HUES64 (cell line): ENCODE measurements at regions not wholly inside any gene's neighbourhood (a gene's known extent, or its start where the extent isn't known, plus 50 kb on each side); places are given as distances from the start of the nearest gene placed in this dataset.

Source experiments
- H3K27ac ChIP-seq: 2 replicates; pipeline ENCODE4 v1.7.0; 2013; ENCODE audit warnings: low read depth, low read length, inconsistent platforms
- H3K27me3 ChIP-seq: 2 replicates; pipeline ENCODE4 v1.6.1; 2013; ENCODE audit warnings: mild to moderate bottlenecking, low read length; ENCODE audit not compliant: insufficient read depth
- H3K36me3 ChIP-seq: 2 replicates; pipeline ENCODE4 v1.6.1; 2013; ENCODE audit warnings: mild to moderate bottlenecking, low read length; ENCODE audit not compliant: insufficient read depth
- H3K4me1 ChIP-seq: 2 replicates; pipeline ENCODE4 v1.6.1; 2013; ENCODE audit warnings: mild to moderate bottlenecking, low read length, moderate library complexity; ENCODE audit not compliant: insufficient read depth
- H3K4me3 ChIP-seq: 2 replicates; pipeline ENCODE4 v1.5.1; 2013; ENCODE audit warnings: mild to moderate bottlenecking, low read length, moderate library complexity
- H3K9ac ChIP-seq: 2 replicates; pipeline ENCODE4 v1.6.1; 2013; ENCODE audit warnings: mild to moderate bottlenecking, low read depth, low read length
- H3K9me3 ChIP-seq: 2 replicates; pipeline ENCODE4 v1.6.1; 2013; ENCODE audit warnings: low read depth, low read length; ENCODE audit not compliant: insufficient read depth
- WGBS: fragments of 150-250, 120-280 bp; methylation state at CpG from one replicate; pipeline ENCODE4 v1.1.7; 2013; ENCODE audit warnings: missing lambda C conversion rate; 5-methylcytosine and 5-hydroxymethylcytosine counted together

DNA sequence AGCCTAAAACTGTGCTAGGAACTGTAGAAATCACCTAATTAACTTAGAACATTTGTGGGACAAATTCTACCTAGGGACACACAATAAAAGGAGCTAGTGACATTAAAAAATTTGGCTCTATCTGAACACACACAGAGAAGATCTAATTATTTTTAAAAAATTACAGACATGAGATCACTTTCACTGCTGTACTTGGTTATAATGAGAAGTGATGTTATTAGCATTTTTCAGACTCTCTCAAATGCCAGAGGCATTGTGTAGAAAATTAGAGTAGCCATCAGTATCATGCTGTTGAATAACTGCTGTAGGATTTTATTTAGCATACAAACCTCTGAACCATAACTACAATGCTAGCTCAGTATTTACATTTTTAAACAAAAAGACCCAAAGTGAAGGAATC, 109.1 kb upstream of the ANK2 start:
- no peak overlapping the region for H3K4me3 ChIP-seq
- H3K9ac ChIP-seq: no peak overlapping the region
- H3K4me1 ChIP-seq: peaks cover 5% of the 10 kb centered on the region; the same call in 1 of the 2 replicates
- H3K9me3 ChIP-seq: peaks cover 5% of the 10 kb centered on the region
- H3K36me3 ChIP-seq: peaks cover 5% of the 10 kb centered on the region; the same call in 1 of the 2 replicates
- H3K27ac ChIP-seq: no peak overlapping the region
- H3K27me3 ChIP-seq: no peaks in the 10 kb centered on the region

DNA sequence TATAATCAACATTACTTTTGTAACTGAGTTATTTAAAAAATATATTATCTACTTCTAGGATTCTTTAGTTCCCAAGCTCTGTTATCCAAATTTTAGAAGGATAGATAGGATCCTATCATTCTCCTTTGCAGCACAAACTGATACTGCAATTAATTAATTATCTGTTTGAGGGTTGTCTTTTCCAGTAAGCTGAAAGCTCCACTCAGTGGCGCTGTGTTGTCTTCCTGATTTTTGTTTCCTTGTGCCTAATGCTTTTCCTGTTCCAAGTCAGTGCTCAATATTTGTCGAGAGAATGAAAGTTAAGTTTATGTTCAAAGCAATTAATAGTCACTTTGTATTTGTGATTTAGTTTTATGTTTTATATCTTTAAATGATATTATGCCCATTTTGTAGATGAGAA, 107.4 kb upstream of the ANK2 start:
- Histone ChIP-seq H3K36me3 (no peaks in the 10 kb centered on the region), H3K27me3 (no peaks in the 10 kb centered on the region), H3K4me1 (peaks cover 8% of the 10 kb centered on the region; the same call in 1 of the 2 replicates), H3K9me3 (peaks cover 5% of the 10 kb centered on the region), H3K4me3 (no peak overlapping the region), H3K9ac (no peak overlapping the region), H3K27ac (no peak overlapping the region)
- 94% methylated on average over 2 of the region's 2 CpGs for WGBS

- 100% methylated on average over 2 of the region's 2 CpGs for WGBS
Measured at GRCh38 chr4:112942997-112943396, 106.5 kb upstream of the ANK2 start.

GRCh38 chr4:112944006-112944405, 105.4 kb upstream of the ANK2 start:
- no peaks in the 10 kb centered on the region for H3K36me3 ChIP-seq
- H3K9ac ChIP-seq: no peak overlapping the region
- no peak overlapping the region for H3K4me3 ChIP-seq
- no peak overlapping the region for H3K27ac ChIP-seq
- H3K4me1 ChIP-seq: peaks cover 8% of the 10 kb centered on the region; the same call in 1 of the 2 replicates
- H3K9me3 ChIP-seq: peaks cover 5% of the 10 kb centered on the region
- no peaks in the 10 kb centered on the region for H3K27me3 ChIP-seq

More at GRCh38 chr4:112942997-112943396, 106.5 kb upstream of the ANK2 start:
- Histone ChIP-seq H3K4me3 (no peak overlapping the region), H3K4me1 (peaks cover 8% of the 10 kb centered on the region; the same call in 1 of the 2 replicates), H3K27ac (no peak overlapping the region), H3K9me3 (peaks cover 5% of the 10 kb centered on the region), H3K36me3 (no peaks in the 10 kb centered on the region), H3K27me3 (no peaks in the 10 kb centered on the region), H3K9ac (no peak overlapping the region)

- no peaks in the 10 kb centered on the region for H3K27me3 ChIP-seq
- H3K9ac ChIP-seq: no peak overlapping the region
- H3K9me3 ChIP-seq: peaks cover 5% of the 10 kb centered on the region
- H3K27ac ChIP-seq: no peak overlapping the region
- H3K36me3 ChIP-seq: no peaks in the 10 kb centered on the region
- WGBS: 87% methylated on average over 7 of the region's 7 CpGs
- H3K4me1 ChIP-seq: peaks cover 3% of the 10 kb centered on the region; the same call in 1 of the 2 replicates
- no peak overlapping the region for H3K4me3 ChIP-seq
Measured at GRCh38 chr4:112946127-112946526, 103.3 kb upstream of the ANK2 start.

DNA sequence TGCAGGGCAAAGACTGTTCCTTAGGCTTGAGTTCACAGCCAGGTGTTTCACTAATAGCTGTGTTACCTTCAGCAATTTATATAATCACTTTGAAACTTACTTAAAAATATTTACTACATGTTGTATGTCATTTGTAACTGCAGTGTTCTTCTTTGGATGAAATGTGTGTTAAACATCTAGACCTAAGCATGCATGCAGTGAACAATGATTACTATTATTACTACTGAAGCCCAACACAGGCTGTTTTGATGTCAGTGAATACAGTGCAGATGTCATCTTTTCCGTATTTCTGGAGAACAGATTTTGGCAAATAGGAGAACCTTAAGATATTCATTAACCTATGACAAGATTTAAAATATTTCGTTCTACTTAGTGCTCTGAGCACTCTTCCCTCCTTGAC, 101.8 kb upstream of the ANK2 start:
- Histone ChIP-seq H3K4me1 (peaks cover 3% of the 10 kb centered on the region; the same call in 1 of the 2 replicates), H3K27ac (no peak overlapping the region), H3K27me3 (no peaks in the 10 kb centered on the region), H3K9ac (no peak overlapping the region), H3K36me3 (no peaks in the 10 kb centered on the region), H3K4me3 (no peak overlapping the region), H3K9me3 (peaks cover 5% of the 10 kb centered on the region)
- WGBS: 96% methylated on average over 2 of the region's 2 CpGs

GRCh38 chr4:112951362-112952312, 97.8 kb upstream of the ANK2 start:
- H3K4me1 ChIP-seq: peaks cover 7% of the 10 kb centered on the region; the same call in 1 of the 2 replicates
- H3K27me3 ChIP-seq: no peaks in the 10 kb centered on the region
- H3K9me3 ChIP-seq: no peaks in the 10 kb centered on the region
- no peak overlapping the region for H3K4me3 ChIP-seq
- H3K27ac ChIP-seq: no peak overlapping the region
- no peak overlapping the region for H3K9ac ChIP-seq
- H3K36me3 ChIP-seq: no peaks in the 10 kb centered on the region
- WGBS: 69% methylated on average over 3 of the region's 6 CpGs

GRCh38 chr4:112952313-112952700, 97.1 kb upstream of the ANK2 start:
- H3K4me1 ChIP-seq: peaks cover 7% of the 10 kb centered on the region; the same call in 1 of the 2 replicates
- no peaks in the 10 kb centered on the region for H3K36me3 ChIP-seq
- 100% methylated on average over 1 of the region's 1 CpG for WGBS

GRCh38 chr4:112953262-112953661, 96.2 kb upstream of the ANK2 start:
- Histone ChIP-seq H3K27ac (no peak overlapping the region), H3K4me1 (peaks cover 7% of the 10 kb centered on the region; the same call in 1 of the 2 replicates), H3K36me3 (no peaks in the 10 kb centered on the region), H3K9ac (no peak overlapping the region), H3K4me3 (no peak overlapping the region), H3K27me3 (no peaks in the 10 kb centered on the region), H3K9me3 (no peaks in the 10 kb centered on the region)
- WGBS: 83% methylated on average over 1 of the region's 3 CpGs

More at GRCh38 chr4:112952313-112952700, 97.1 kb upstream of the ANK2 start:
- Histone ChIP-seq H3K9me3 (no peaks in the 10 kb centered on the region), H3K27me3 (no peaks in the 10 kb centered on the region), H3K4me3 (no peak overlapping the region), H3K9ac (no peak overlapping the region), H3K27ac (no peak overlapping the region)

DNA sequence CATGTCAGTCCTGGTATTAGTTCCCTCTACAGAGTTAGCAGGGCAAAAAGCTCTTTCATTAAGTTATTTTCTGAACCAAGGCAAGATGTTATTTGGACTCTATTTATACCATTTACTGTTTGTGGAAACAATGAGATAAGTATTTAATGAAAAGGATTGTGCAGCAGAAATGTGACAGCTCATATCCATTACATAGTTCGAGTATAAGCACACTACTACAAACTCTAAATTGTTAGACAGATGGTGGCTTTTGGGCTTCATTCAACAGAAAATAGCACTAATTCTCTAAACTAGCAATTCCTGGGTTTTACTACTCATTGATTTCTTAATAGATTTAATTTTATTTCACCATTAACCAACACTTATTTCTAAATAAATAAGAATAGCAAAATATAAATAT, 95.2 kb upstream of the ANK2 start:
- H3K9me3 ChIP-seq: no peaks in the 10 kb centered on the region
- H3K9ac ChIP-seq: no peak overlapping the region
- H3K4me1 ChIP-seq: peaks cover 7% of the 10 kb centered on the region; the same call in 1 of the 2 replicates
- H3K4me3 ChIP-seq: no peak overlapping the region
- H3K36me3 ChIP-seq: no peaks in the 10 kb centered on the region
- no peak overlapping the region for H3K27ac ChIP-seq
- H3K27me3 ChIP-seq: no peaks in the 10 kb centered on the region
- WGBS: 87% methylated on average over 1 of the region's 1 CpG

- Histone ChIP-seq H3K36me3 (no peaks in the 10 kb centered on the region), H3K4me1 (peaks cover 7% of the 10 kb centered on the region; the same call in 1 of the 2 replicates), H3K9ac (no peak overlapping the region), H3K9me3 (no peaks in the 10 kb centered on the region), H3K27ac (no peak overlapping the region), H3K4me3 (no peak overlapping the region), H3K27me3 (no peaks in the 10 kb centered on the region)
- 95% methylated on average over 6 of the region's 6 CpGs for WGBS
Measured at GRCh38 chr4:112956484-112956896, 93.0 kb upstream of the ANK2 start.
